ENCODE measurements at regions not wholly inside any gene's neighbourhood (a gene's known extent, or its start where the extent isn't known, plus 50 kb on each side); places are given as distances from the start of the nearest gene placed in this dataset.

DNA sequence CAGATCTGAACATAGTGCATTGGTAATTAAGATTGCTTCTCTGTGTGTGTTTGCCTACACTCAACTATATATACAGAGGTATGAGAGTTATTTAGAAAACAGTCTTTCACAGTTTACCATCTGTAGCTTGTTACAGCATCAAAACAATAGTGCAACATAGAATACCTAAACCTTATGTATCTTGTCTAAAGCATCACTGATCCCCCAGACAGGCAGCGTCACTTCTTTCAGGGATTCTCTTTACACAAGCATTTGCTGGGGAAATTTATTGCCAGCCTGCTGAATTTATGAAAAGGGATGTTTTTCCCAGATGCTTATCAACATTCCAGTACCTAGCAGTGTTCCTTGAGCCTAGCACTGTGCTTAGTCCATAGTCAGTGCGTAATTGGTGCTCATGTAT, 195.8 kb upstream of the COL8A1 start:
- Histone ChIP-seq H3K27ac (ENCODE audit: low read length) (no peak overlapping the region), H3K9me3 (ENCODE audit: control insufficient read depth, insufficient read depth, low read length) (no peaks in the 10 kb centered on the region), H3K4me3 (ENCODE audit: low read length) (no peak overlapping the region), H3K36me3 (ENCODE audit: control insufficient read depth, insufficient read depth, low read length) (no peaks in the 10 kb centered on the region), H3K27me3 (ENCODE audit: control insufficient read depth, insufficient read depth, low read length) (no peaks in the 10 kb centered on the region), H3K4me1 (ENCODE audit: control insufficient read depth, insufficient read depth, low read length) (no peaks in the 10 kb centered on the region)
- WGBS (ENCODE audit: insufficient coverage) = 100% methylated on average over 2 of the region's 2 CpGs
- intact Hi-C loops (cut with micrococcal nuclease) = no loop called here
- H3K4me1 Mint-ChIP-seq = no peaks in the 10 kb centered on the region
- ATAC-seq (no peak), DNase-seq (no peak)
- no peak overlapping the region for H3K27ac Mint-ChIP-seq
- TF ChIP-seq, protein P1, sequence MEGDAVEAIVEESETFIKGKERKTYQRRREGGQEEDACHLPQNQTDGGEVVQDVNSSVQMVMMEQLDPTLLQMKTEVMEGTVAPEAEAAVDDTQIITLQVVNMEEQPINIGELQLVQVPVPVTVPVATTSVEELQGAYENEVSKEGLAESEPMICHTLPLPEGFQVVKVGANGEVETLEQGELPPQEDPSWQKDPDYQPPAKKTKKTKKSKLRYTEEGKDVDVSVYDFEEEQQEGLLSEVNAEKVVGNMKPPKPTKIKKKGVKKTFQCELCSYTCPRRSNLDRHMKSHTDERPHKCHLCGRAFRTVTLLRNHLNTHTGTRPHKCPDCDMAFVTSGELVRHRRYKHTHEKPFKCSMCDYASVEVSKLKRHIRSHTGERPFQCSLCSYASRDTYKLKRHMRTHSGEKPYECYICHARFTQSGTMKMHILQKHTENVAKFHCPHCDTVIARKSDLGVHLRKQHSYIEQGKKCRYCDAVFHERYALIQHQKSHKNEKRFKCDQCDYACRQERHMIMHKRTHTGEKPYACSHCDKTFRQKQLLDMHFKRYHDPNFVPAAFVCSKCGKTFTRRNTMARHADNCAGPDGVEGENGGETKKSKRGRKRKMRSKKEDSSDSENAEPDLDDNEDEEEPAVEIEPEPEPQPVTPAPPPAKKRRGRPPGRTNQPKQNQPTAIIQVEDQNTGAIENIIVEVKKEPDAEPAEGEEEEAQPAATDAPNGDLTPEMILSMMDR (IDR thresholded peaks at IDR 0.05) = no peak
- H3K9me3 Mint-ChIP-seq = peaks cover 9 to 18% of the 10 kb centered on the region in 2 donors
- no peak overlapping the region for H3K4me3 Mint-ChIP-seq
- no peaks in the 10 kb centered on the region for H3K36me3 Mint-ChIP-seq
- no peaks in the 10 kb centered on the region for H3K27me3 Mint-ChIP-seq (ENCODE audit: low read depth in 2 of 2)

DNA sequence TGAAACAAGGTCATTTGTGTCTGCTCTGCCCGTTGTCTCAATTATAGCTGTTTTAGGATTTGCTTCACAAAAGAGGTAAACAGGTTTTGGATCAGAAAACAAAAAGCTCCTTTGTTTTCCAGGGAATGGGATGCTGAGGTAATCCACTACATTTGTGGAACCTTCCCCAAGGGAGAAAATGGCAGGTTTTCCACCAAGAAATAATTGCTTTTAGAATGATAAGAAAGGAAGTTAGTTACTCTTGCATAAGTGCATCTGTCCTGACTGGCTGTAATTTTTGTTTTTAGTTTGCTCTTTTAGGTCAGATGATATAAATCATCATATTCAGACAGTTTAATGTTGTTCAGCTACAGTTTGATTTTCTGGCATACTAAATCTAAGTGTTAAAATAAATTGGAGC, 198.5 kb upstream of the COL8A1 start:
- H3K27me3 Mint-ChIP-seq (ENCODE audit: low read depth in 2 of 2) = no peaks in the 10 kb centered on the region
- Histone ChIP-seq H3K4me1 (ENCODE audit: control insufficient read depth, insufficient read depth, low read length) (no peaks in the 10 kb centered on the region), H3K4me3 (ENCODE audit: low read length) (no peak overlapping the region), H3K27ac (ENCODE audit: low read length) (no peak overlapping the region), H3K36me3 (ENCODE audit: control insufficient read depth, insufficient read depth, low read length) (no peaks in the 10 kb centered on the region), H3K27me3 (ENCODE audit: control insufficient read depth, insufficient read depth, low read length) (no peaks in the 10 kb centered on the region), H3K9me3 (ENCODE audit: control insufficient read depth, insufficient read depth, low read length) (no peaks in the 10 kb centered on the region)
- 56% methylated on average over 1 of the region's 1 CpG for WGBS (ENCODE audit: insufficient coverage)
- no peak overlapping the region for H3K27ac Mint-ChIP-seq
- H3K4me3 Mint-ChIP-seq = no peak overlapping the region
- intact Hi-C loops (cut with micrococcal nuclease) = no loop called here
- ATAC-seq (no peak), DNase-seq (no peak)
- H3K9me3 Mint-ChIP-seq = peaks cover 14 to 21% of the 10 kb centered on the region in 2 donors
- H3K4me1 Mint-ChIP-seq = no peaks in the 10 kb centered on the region
- no peaks in the 10 kb centered on the region for H3K36me3 Mint-ChIP-seq
- TF ChIP-seq, protein P1 (IDR thresholded peaks at IDR 0.05) = no peak

DNA sequence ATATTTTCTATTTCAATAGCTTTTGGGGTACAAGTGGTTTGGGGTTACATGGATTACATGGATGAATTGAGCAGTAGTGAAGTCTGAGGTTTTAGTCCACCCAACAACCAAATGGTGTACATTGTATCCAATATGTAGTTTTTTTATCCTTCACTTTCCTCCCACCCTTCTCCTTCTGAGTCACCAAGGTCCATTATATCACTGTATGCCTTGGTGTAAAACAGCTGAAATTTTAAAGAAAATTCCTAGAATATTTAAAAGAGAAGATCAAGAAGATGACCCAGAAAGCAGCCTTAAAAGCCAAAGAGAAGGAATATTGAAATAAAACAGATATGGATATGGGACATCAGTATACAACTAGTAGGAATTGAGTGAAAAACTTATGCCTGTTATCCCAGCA, 204.2 kb upstream of the COL8A1 start:
- intact Hi-C loops (cut with micrococcal nuclease) = no loop called here
- Mint-ChIP-seq H3K4me3 (no peak overlapping the region), H3K4me1 (no peaks in the 10 kb centered on the region), H3K27ac (no peak overlapping the region), H3K27me3 (ENCODE audit: low read depth in 2 of 2) (no peaks in the 10 kb centered on the region), H3K36me3 (no peaks in the 10 kb centered on the region), H3K9me3 (peaks cover 14 to 19% of the 10 kb centered on the region in 2 donors)
- Histone ChIP-seq H3K27me3 (ENCODE audit: control insufficient read depth, insufficient read depth, low read length) (no peaks in the 10 kb centered on the region), H3K4me1 (ENCODE audit: control insufficient read depth, insufficient read depth, low read length) (no peaks in the 10 kb centered on the region), H3K36me3 (ENCODE audit: control insufficient read depth, insufficient read depth, low read length) (no peaks in the 10 kb centered on the region), H3K4me3 (ENCODE audit: low read length) (no peak overlapping the region), H3K9me3 (ENCODE audit: control insufficient read depth, insufficient read depth, low read length) (no peaks in the 10 kb centered on the region), H3K27ac (ENCODE audit: low read length) (no peak overlapping the region)
- ATAC-seq (no peak), DNase-seq (no peak)
- TF ChIP-seq, protein P1 (IDR thresholded peaks at IDR 0.05) = no peak

DNA sequence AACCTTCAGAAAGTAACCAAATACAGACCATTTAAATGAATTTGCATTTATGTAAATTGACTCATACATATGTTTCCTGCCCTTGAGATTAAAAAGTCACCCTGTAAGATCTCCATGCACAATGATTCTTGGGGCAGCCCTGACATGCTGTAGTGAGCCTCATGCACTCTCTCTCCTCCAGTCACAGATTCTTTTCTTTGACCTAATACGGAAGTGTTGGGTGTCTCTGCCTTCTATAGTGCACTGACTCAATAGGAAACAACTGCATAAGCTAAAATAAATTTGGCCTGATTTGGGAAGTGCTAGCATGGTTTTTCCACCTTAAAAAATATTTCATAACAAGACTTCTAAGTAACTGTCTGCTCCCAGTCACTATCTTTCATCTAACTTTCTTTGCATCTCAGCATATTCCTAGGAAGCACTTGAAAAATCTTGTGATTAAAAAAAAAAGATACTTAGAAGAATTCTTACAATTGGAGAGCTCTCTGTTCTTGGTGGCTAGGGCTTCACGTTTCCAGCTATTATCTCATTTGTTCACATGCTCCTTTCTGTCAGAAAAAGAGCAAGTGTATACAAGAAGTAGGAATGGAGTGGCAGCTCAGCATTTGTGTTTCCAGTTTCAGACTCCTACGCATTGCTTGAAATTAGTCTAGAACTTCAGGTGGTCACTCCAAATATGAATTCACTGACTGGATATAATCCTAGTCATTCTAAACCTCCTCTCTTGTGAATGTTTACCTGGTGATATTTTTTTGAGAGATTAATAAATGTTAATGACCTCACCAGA, 207.9 kb upstream of the COL8A1 start:
- no peaks in the 10 kb centered on the region for H3K36me3 ChIP-seq (ENCODE audit: control insufficient read depth, insufficient read depth, low read length)
- no peak overlapping the region for H3K27ac ChIP-seq (ENCODE audit: low read length)
- intact Hi-C loops (cut with micrococcal nuclease) = no loop called here
- H3K27me3 ChIP-seq (ENCODE audit: control insufficient read depth, insufficient read depth, low read length) = no peaks in the 10 kb centered on the region
- Mint-ChIP-seq H3K4me1 (no peaks in the 10 kb centered on the region), H3K36me3 (no peaks in the 10 kb centered on the region), H3K27ac (no peak overlapping the region), H3K4me3 (no peak overlapping the region), H3K27me3 (ENCODE audit: low read depth in 2 of 2) (no peaks in the 10 kb centered on the region), H3K9me3 (peaks cover 9 to 10% of the 10 kb centered on the region in 2 donors)
- TF ChIP-seq, protein P1 (IDR thresholded peaks at IDR 0.05) = no peak
- no peak for DNase-seq
- H3K4me1 ChIP-seq (ENCODE audit: control insufficient read depth, insufficient read depth, low read length) = no peaks in the 10 kb centered on the region
- 71% methylated on average over 3 of the region's 3 CpGs for WGBS (ENCODE audit: insufficient coverage)
- no peaks in the 10 kb centered on the region for H3K9me3 ChIP-seq (ENCODE audit: control insufficient read depth, insufficient read depth, low read length)
- no peak for ATAC-seq
- no peak overlapping the region for H3K4me3 ChIP-seq (ENCODE audit: low read length)

Data from natural killer cell (primary cell).